Anterior cingulate cortex (tissue), 58 donors: ENCODE measurements at regions not wholly inside any gene's neighbourhood (a gene's known extent, or its start where the extent isn't known, plus 50 kb on each side); places are given as distances from the start of the nearest gene placed in this dataset.
"Not testable (repeated sequence)": the region's sequence is repeated elsewhere in the genome, so short reads cannot be mapped to it uniquely, and the experiment has no call there.

ENCODE experiments used
- DNase-seq, 58 donors: peaks; one replicate each; lab custom pipeline; 2025; lab: John Stamatoyannopoulos, UW

- no peak for DNase-seq
Observed at GRCh38 chr4:126965877-126966276, 666.9 kb upstream of the INTU start.

GRCh38 chr4:126969360-126970235 lies 663.2 kb upstream of the INTU start:
- no peak for DNase-seq

GRCh38 chr4:126973201-126973600 lies 659.6 kb upstream of the INTU start:
- DNase-seq, result no peak

GRCh38 chr4:126976850-126977632 lies 655.7 kb upstream of the INTU start:
- DNase-seq, result no peak

GRCh38 chr4:126986005-126986404 lies 646.8 kb upstream of the INTU start:
- DNase-seq, result no peak

GRCh38 chr4:126986828-126987227 lies 645.9 kb upstream of the INTU start:
- no peak for DNase-seq

GRCh38 chr4:126991965-126992364 lies 640.8 kb upstream of the INTU start:
- peak in 28 of 58 donors; percentile 1 to 70 (median 10) for DNase-seq

GRCh38 chr4:126992910-126993309 lies 639.8 kb upstream of the INTU start:
- no peak for DNase-seq

GRCh38 chr4:126993351-126993750 lies 639.4 kb upstream of the INTU start:
- no peak for DNase-seq

GRCh38 chr4:126995235-126995634 lies 637.5 kb upstream of the INTU start:
- no peak for DNase-seq

- no peak for DNase-seq
Observed at GRCh38 chr4:127000110-127000509, 632.6 kb upstream of the INTU start.

- DNase-seq, result no peak
Observed at GRCh38 chr4:127000846-127001245, 631.9 kb upstream of the INTU start.

- no peak for DNase-seq
Observed at GRCh38 chr4:127001933-127002332, 630.8 kb upstream of the INTU start.

GRCh38 chr4:127006446-127006877 lies 626.3 kb upstream of the INTU start:
- DNase-seq, result no peak

GRCh38 chr4:127007305-127007704 lies 625.5 kb upstream of the INTU start:
- DNase-seq, result no peak

- no peak for DNase-seq
Observed at GRCh38 chr4:127012549-127012948, 620.2 kb upstream of the INTU start.

GRCh38 chr4:127015667-127016117 lies 617.1 kb upstream of the INTU start:
- DNase-seq, result peak in 8 of 58 donors; percentile 1 to 37 (median 6)

- DNase-seq, result no peak
Observed at GRCh38 chr4:127018381-127018780, 614.4 kb upstream of the INTU start.

- DNase-seq, result not testable (repeated sequence)
Observed at GRCh38 chr4:127020831-127021230, 611.9 kb upstream of the INTU start.

- no peak for DNase-seq
Observed at GRCh38 chr4:127036296-127036695, 596.5 kb upstream of the INTU start.

- DNase-seq, result no peak
Observed at GRCh38 chr4:127045861-127046260, 586.9 kb upstream of the INTU start.
